GM12878 (cell line): ENCODE measurements at regions not wholly inside any gene's neighbourhood (a gene's known extent, or its start where the extent isn't known, plus 50 kb on each side); places are given as distances from the start of the nearest gene placed in this dataset.

Experiments
- ATAC-seq: fragments of 200-7000 bp; cut with Tn5 transposase; 3 replicates; pipeline ENCODE4 v1.9.1; 2020; ENCODE audit warnings: mild to moderate bottlenecking, moderate library complexity
- BruUV-seq: library from RNA; stranded (reverse); fragments of 400-500 nt; replicated peaks from 2 replicates; lab custom pipeline; 2021; lab: Mats Ljungman, UMichigan
- CTCF ChIA-PET: fragments of 300-600 bp; sonication (Branson Sonifier 250); formaldehyde crosslinking; extraction: SDS; loops from one replicate; lab custom pipeline; 2021; ENCODE audit warnings: inconsistent platforms; lab: Yijun Ruan, JAX
- POLR2A ChIA-PET: fragments of 350-600 bp; formaldehyde crosslinking; extraction: SDS; loops from one replicate; lab custom pipeline; 2021; ENCODE audit warnings: inconsistent platforms; lab: Charles Lee
- RAD21 ChIA-PET: fragments of 300-600 bp; sonication (Branson Sonifier 250); formaldehyde crosslinking; loops from one replicate; lab custom pipeline; 2023; ENCODE audit warnings: antibody characterized with exemption; ENCODE audit not compliant: unreplicated experiment; lab: Charles Lee
- SMC1A ChIA-PET: fragments of 300-600 bp; sonication (Branson Sonifier 250); formaldehyde crosslinking; loops from one replicate; lab custom pipeline; 2023; ENCODE audit not compliant: unreplicated experiment, uncharacterized antibody; lab: Charles Lee
- DNase-seq: peaks from one replicate; pipeline ENCODE4 v3.0.0-alpha.2; 2011; ENCODE audit warnings: low read depth, low spot score
- FAIRE-seq: peaks from 3 replicates; lab custom pipeline; 2011; peaks lifted over from hg19 to GRCh38; lab: Jason Lieb, UNC
- H2AFZ ChIP-seq: 2 replicates; pipeline ENCODE4 v1.6.0; 2011; ENCODE audit warnings: low read depth, low read length, control low read depth; ENCODE audit not compliant: control insufficient read depth
- H3K27ac ChIP-seq: 2 replicates; pipeline ENCODE4 v1.5.1; 2011; ENCODE audit warnings: control low read depth; ENCODE audit not compliant: control insufficient read depth, insufficient read depth
- H3K27me3 ChIP-seq, 2 experiments: replicated peaks in 1 of 2; 2 replicates each; pipeline versions ENCODE4 v1.6.0 to v1.6.1; 2011; ENCODE audit warnings: low read length in 1 of 2; ENCODE audit not compliant: control insufficient read depth in 2 of 2, insufficient read depth in 2 of 2
- H3K36me3 ChIP-seq, 2 experiments: 2 replicates each; pipeline ENCODE4 v1.5.1; 2011; ENCODE audit warnings: low read length in 1 of 2; ENCODE audit not compliant: control insufficient read depth in 2 of 2, insufficient read depth in 2 of 2
- H3K4me1 ChIP-seq: 2 replicates; pipeline ENCODE4 v1.6.1; 2011; ENCODE audit warnings: mild to moderate bottlenecking, low read length, moderate library complexity, mixed read lengths; ENCODE audit not compliant: control insufficient read depth, insufficient read depth
- H3K4me2 ChIP-seq: 2 replicates; pipeline ENCODE4 v1.6.0; 2011; ENCODE audit warnings: control low read depth; ENCODE audit not compliant: control insufficient read depth, insufficient read depth
- H3K4me3 ChIP-seq: fragments of 200-600 bp; sonication (generic); 2 replicates; pipeline ENCODE4 v1.5.1; 2016
- H3K79me2 ChIP-seq: 2 replicates; pipeline ENCODE4 v1.6.0; 2011; ENCODE audit warnings: low read length; ENCODE audit not compliant: control insufficient read depth, insufficient read depth
- H3K9ac ChIP-seq: 2 replicates; pipeline ENCODE4 v1.8.0; 2011; ENCODE audit warnings: low read length, control low read depth, mixed read lengths; ENCODE audit not compliant: control insufficient read depth, insufficient read depth
- H3K9me3 ChIP-seq: replicated peaks from 3 replicates; pipeline ENCODE4 v1.5.1; 2011; ENCODE audit warnings: mild to moderate bottlenecking, low read length; ENCODE audit not compliant: control insufficient read depth, insufficient read depth
- H4K20me1 ChIP-seq: 2 replicates; pipeline ENCODE4 v1.6.0; 2011; ENCODE audit not compliant: control insufficient read depth, insufficient read depth
- CBX5 ChIP-seq: sonication (generic); IDR thresholded peaks from 2 replicates; pipeline ENCODE4 v1.6.1; 2016; ENCODE audit warnings: low read depth, moderate library complexity, mild to moderate bottlenecking, inconsistent platforms
- ETV6 ChIP-seq, 2 experiments: fragments of 450-650 bp in 1 of 2; IDR thresholded peaks in 1 of 2; conservative IDR thresholded peaks in 1 of 2; 2 replicates each; pipeline ENCODE4 v1.6.1; 2014; ENCODE audit warnings: antibody characterized with exemption in 1 of 2, borderline replicate concordance in 1 of 2, low read depth in 1 of 2, mild to moderate bottlenecking in 1 of 2, moderate library complexity in 1 of 2
- HCFC1 ChIP-seq: fragments of 150-350 bp; IDR thresholded peaks from 2 replicates; pipeline ENCODE4 v1.6.1; 2014; ENCODE audit warnings: low read length
- IRF4 ChIP-seq: IDR thresholded peaks from 2 replicates; pipeline ENCODE4 v1.6.1; 2011; ENCODE audit warnings: low read depth, low read length
- NR2C1 ChIP-seq: fragments of 450-650 bp; IDR thresholded peaks from 2 replicates; pipeline ENCODE4 v1.6.1; 2017; ENCODE audit warnings: antibody characterized with exemption, mild to moderate bottlenecking, moderate library complexity
- RELA ChIP-seq: fragments of 450-650 bp; IDR thresholded peaks from 2 replicates; pipeline ENCODE4 v1.8.0; 2014; ENCODE audit warnings: borderline replicate concordance; ENCODE audit not compliant: partially characterized antibody
- STAT1 ChIP-seq: fragments of 450-650 bp; conservative IDR thresholded peaks from 2 replicates; pipeline ENCODE4 v1.6.1; 2014; ENCODE audit warnings: antibody characterized with exemption, mild to moderate bottlenecking
- TCF12 ChIP-seq: IDR thresholded peaks from 2 replicates; pipeline ENCODE4 v1.6.1; 2011; ENCODE audit warnings: low read depth, mild to moderate bottlenecking, low read length
- WGBS: methylation state at CpG from one replicate; pipeline ENCODE4 v1.1.6; 2016; ENCODE audit warnings: low lambda C conversion rate; ENCODE audit not compliant: insufficient replicate concordance, insufficient coverage; ENCODE audit errors: missing lambda C conversion rate; 5-methylcytosine and 5-hydroxymethylcytosine counted together
- in situ Hi-C: fragments of 300-500 bp; cut with MboI; formaldehyde crosslinking; loops from 9 replicates; pipeline ENCODE4 v1.14.3; 2018; ENCODE audit warnings: mixed read lengths
- intact Hi-C: fragments of 100-400 bp; cut with micrococcal nuclease; formaldehyde crosslinking; loops from one replicate; pipeline ENCODE4 v1.14.2; 2022; ENCODE audit not compliant: unreplicated experiment
- TF ChIP-seq, protein P1 (sequence below): fragments of 450-650 bp; IDR thresholded peaks from 2 replicates; pipeline ENCODE4 v1.6.1; 2017; ENCODE audit warnings: low read depth, mild to moderate bottlenecking, moderate library complexity
- TF ChIP-seq, protein P2 (sequence below): IDR thresholded peaks from 2 replicates; pipeline ENCODE4 v1.6.1; 2012; ENCODE audit warnings: mild to moderate bottlenecking, low read depth, low read length

- RAD21 ChIA-PET = no interaction called here
- Histone ChIP-seq H3K27ac (no peak overlapping the region), H3K79me2 (no peaks in the 10 kb centered on the region), H3K4me2 (no peak overlapping the region), H2AFZ (no peak overlapping the region), H3K4me1 (no peaks in the 10 kb centered on the region), H3K36me3 (no peaks in the 10 kb centered on the region), H3K4me3 (no peak overlapping the region), H4K20me1 (no peaks in the 10 kb centered on the region), H3K27me3 (no peaks in the 10 kb centered on the region), H3K9ac (no peak overlapping the region), H3K9me3 (no peaks in the 10 kb centered on the region)
- TF ChIP-seq ETV6 (conservative IDR thresholded peaks at IDR 0.05 in 1 of 2, IDR thresholded peaks at IDR 0.05 in 1 of 2; ENCODE audit: borderline replicate concordance in 1 of 2, low read depth in 1 of 2) = no peak
- TF ChIP-seq, protein P1, sequence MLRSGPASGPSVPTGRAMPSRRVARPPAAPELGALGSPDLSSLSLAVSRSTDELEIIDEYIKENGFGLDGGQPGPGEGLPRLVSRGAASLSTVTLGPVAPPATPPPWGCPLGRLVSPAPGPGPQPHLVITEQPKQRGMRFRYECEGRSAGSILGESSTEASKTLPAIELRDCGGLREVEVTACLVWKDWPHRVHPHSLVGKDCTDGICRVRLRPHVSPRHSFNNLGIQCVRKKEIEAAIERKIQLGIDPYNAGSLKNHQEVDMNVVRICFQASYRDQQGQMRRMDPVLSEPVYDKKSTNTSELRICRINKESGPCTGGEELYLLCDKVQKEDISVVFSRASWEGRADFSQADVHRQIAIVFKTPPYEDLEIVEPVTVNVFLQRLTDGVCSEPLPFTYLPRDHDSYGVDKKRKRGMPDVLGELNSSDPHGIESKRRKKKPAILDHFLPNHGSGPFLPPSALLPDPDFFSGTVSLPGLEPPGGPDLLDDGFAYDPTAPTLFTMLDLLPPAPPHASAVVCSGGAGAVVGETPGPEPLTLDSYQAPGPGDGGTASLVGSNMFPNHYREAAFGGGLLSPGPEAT = no peak
- TF ChIP-seq, protein P2, sequence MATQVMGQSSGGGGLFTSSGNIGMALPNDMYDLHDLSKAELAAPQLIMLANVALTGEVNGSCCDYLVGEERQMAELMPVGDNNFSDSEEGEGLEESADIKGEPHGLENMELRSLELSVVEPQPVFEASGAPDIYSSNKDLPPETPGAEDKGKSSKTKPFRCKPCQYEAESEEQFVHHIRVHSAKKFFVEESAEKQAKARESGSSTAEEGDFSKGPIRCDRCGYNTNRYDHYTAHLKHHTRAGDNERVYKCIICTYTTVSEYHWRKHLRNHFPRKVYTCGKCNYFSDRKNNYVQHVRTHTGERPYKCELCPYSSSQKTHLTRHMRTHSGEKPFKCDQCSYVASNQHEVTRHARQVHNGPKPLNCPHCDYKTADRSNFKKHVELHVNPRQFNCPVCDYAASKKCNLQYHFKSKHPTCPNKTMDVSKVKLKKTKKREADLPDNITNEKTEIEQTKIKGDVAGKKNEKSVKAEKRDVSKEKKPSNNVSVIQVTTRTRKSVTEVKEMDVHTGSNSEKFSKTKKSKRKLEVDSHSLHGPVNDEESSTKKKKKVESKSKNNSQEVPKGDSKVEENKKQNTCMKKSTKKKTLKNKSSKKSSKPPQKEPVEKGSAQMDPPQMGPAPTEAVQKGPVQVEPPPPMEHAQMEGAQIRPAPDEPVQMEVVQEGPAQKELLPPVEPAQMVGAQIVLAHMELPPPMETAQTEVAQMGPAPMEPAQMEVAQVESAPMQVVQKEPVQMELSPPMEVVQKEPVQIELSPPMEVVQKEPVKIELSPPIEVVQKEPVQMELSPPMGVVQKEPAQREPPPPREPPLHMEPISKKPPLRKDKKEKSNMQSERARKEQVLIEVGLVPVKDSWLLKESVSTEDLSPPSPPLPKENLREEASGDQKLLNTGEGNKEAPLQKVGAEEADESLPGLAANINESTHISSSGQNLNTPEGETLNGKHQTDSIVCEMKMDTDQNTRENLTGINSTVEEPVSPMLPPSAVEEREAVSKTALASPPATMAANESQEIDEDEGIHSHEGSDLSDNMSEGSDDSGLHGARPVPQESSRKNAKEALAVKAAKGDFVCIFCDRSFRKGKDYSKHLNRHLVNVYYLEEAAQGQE = no peak
- TF ChIP-seq STAT1 = no peak
- no peak for TF ChIP-seq NR2C1
- TF ChIP-seq HCFC1 = no peak
- TF ChIP-seq TCF12 = no peak
- no peak for TF ChIP-seq CBX5
- TF ChIP-seq IRF4 = no peak
- no peak for TF ChIP-seq RELA
- in situ Hi-C loops = no loop called here
- FAIRE-seq (no peak), ATAC-seq (no peak), DNase-seq (no peak)
- POLR2A ChIA-PET = no interaction called here
- intact Hi-C loops = no loop called here
- CTCF ChIA-PET = no interaction called here
- no TSS peak for BruUV-seq
- 0% methylated on average over 2 of the region's 2 CpGs for WGBS
- SMC1A ChIA-PET = no interaction called here
Observed at GRCh38 chr5:7036192-7036835, 323.1 kb downstream of the TENT4A start.
